A549 (cell line): ENCODE measurements at regions not wholly inside any gene's neighbourhood (a gene's known extent, or its start where the extent isn't known, plus 50 kb on each side); places are given as distances from the start of the nearest gene placed in this dataset.

ENCODE experiments used
- ATAC-seq, 2 experiments: fragments of 200-7000 bp in 1 of 2; fragments of >200 bp in 1 of 2; cut with Nextera tagmentation in 1 of 2; cut with Tn5 transposase in 1 of 2; 3 replicates each; pipeline versions ENCODE4 v1.8.0 to v1.9.1; 2018 to 2020; ENCODE audit warnings: mild to moderate bottlenecking in 1 of 2, moderate library complexity in 1 of 2
- CTCF ChIA-PET: fragments of 300-600 bp; sonication (Branson Sonifier 250); formaldehyde crosslinking; extraction: SDS; loops from one replicate; lab custom pipeline; 2021; ENCODE audit warnings: antibody characterized with exemption, inconsistent platforms; lab: Yijun Ruan, JAX
- POLR2A ChIA-PET: fragments of 350-600 bp; formaldehyde crosslinking; extraction: SDS; loops from one replicate; lab custom pipeline; 2021; ENCODE audit warnings: antibody characterized with exemption, inconsistent platforms; lab: Yijun Ruan, JAX
- DNase-seq, 2 experiments: peaks; one replicate each; pipeline versions ENCODE4 v3.0.0 to v3.0.0-alpha.2; 2011 to 2016; ENCODE audit warnings: low read depth in 1 of 2, low spot score in 1 of 2
- FAIRE-seq: peaks from 2 replicates; lab custom pipeline; 2011; peaks lifted over from hg19 to GRCh38; lab: Jason Lieb, UNC
- H3K27ac ChIP-seq, 2 experiments: fragments of >200 bp; sonication (Bioruptor Twin); formaldehyde crosslinking; 3 replicates each; pipeline ENCODE4 v1.5.1; 2016 to 2017
- H3K4me1 ChIP-seq: fragments of >200 bp; sonication (Bioruptor Twin); formaldehyde crosslinking; 3 replicates; pipeline ENCODE4 v1.6.1; 2016
- H3K4me2 ChIP-seq: fragments of >200 bp; sonication (Bioruptor Twin); formaldehyde crosslinking; 3 replicates; pipeline ENCODE4 v1.6.1; 2016
- H3K4me3 ChIP-seq: fragments of >200 bp; sonication (Bioruptor Twin); formaldehyde crosslinking; 3 replicates; pipeline ENCODE4 v1.5.1; 2016
- H3K9me3 ChIP-seq: fragments of >200 bp; sonication (Bioruptor Twin); formaldehyde crosslinking; 3 replicates; pipeline ENCODE4 v1.6.1; 2016
- CTCF ChIP-seq: fragments of >200 bp; sonication (Bioruptor Twin); formaldehyde crosslinking; IDR thresholded peaks from 3 replicates; pipeline ENCODE4 v1.5.1; 2016
- EP300 ChIP-seq, 2 experiments: fragments of >200 bp; sonication (Bioruptor Twin); formaldehyde crosslinking; IDR thresholded peaks; 2 replicates in 1 of 2; 3 replicates in 1 of 2; pipeline ENCODE4 v1.6.1; 2016 to 2017
- HES2 ChIP-seq: fragments of >200 bp; sonication (Bioruptor Twin); formaldehyde crosslinking; IDR thresholded peaks from 2 replicates; pipeline ENCODE4 v1.6.1; 2016
- HOXB5 ChIP-seq: fragments of 250-450 bp; sonication (Bioruptor Pico); IDR thresholded peaks from 2 replicates; pipeline ENCODE4 v1.5.0; 2020; ENCODE audit warnings: mild to moderate bottlenecking, moderate library complexity
- JUN ChIP-seq, 2 experiments: fragments of >200 bp; sonication (Bioruptor Twin); formaldehyde crosslinking; IDR thresholded peaks; 2 replicates in 1 of 2; 3 replicates in 1 of 2; pipeline ENCODE4 v1.6.1; 2016 to 2017
- KDM5A ChIP-seq: fragments of 200-600 bp; sonication (generic); IDR thresholded peaks from 2 replicates; pipeline ENCODE4 v1.6.1; 2016; ENCODE audit warnings: antibody characterized with exemption, mild to moderate bottlenecking
- MAFK ChIP-seq: fragments of 450-650 bp; IDR thresholded peaks from 2 replicates; pipeline ENCODE4 v1.6.1; 2014; ENCODE audit not compliant: partially characterized antibody
- NFE2L2 ChIP-seq: fragments of 150-350 bp; conservative IDR thresholded peaks from 2 replicates; pipeline ENCODE4 v1.6.1; 2014; ENCODE audit warnings: low read length
- REST ChIP-seq: fragments of 200-600 bp; sonication (generic); IDR thresholded peaks from 2 replicates; pipeline ENCODE4 v1.6.1; 2016; ENCODE audit warnings: antibody characterized with exemption, mild to moderate bottlenecking, moderate library complexity
- RNF2 ChIP-seq: fragments of 200-600 bp; sonication (generic); IDR thresholded peaks from 2 replicates; pipeline ENCODE4 v1.6.1; 2016; ENCODE audit warnings: low read depth, mild to moderate bottlenecking, antibody characterized with exemption, moderate library complexity, borderline replicate concordance
- TFCP2L1 ChIP-seq: fragments of 250-450 bp; sonication (Bioruptor Pico); IDR thresholded peaks from 2 replicates; pipeline ENCODE4 v1.5.0; 2021; ENCODE audit warnings: mild to moderate bottlenecking
- ZFP36 ChIP-seq: fragments of 450-650 bp; IDR thresholded peaks from 2 replicates; pipeline ENCODE4 v1.6.1; 2014; ENCODE audit warnings: borderline replicate concordance; ENCODE audit not compliant: partially characterized antibody
- WGBS: methylation state at CpG from one replicate; pipeline ENCODE4 v1.1.6; 2017; ENCODE audit errors: missing lambda C conversion rate; 5-methylcytosine and 5-hydroxymethylcytosine counted together
- TF ChIP-seq, protein P1 (sequence below): fragments of 250-450 bp; sonication (Bioruptor Pico); IDR thresholded peaks from 2 replicates; pipeline ENCODE4 v1.5.0; 2021; ENCODE audit warnings: mild to moderate bottlenecking, moderate library complexity, borderline replicate concordance
- TF ChIP-seq, protein P2 (sequence below): IDR thresholded peaks from 2 replicates; pipeline ENCODE4 v1.6.1; 2012

- TF ChIP-seq, protein P1, sequence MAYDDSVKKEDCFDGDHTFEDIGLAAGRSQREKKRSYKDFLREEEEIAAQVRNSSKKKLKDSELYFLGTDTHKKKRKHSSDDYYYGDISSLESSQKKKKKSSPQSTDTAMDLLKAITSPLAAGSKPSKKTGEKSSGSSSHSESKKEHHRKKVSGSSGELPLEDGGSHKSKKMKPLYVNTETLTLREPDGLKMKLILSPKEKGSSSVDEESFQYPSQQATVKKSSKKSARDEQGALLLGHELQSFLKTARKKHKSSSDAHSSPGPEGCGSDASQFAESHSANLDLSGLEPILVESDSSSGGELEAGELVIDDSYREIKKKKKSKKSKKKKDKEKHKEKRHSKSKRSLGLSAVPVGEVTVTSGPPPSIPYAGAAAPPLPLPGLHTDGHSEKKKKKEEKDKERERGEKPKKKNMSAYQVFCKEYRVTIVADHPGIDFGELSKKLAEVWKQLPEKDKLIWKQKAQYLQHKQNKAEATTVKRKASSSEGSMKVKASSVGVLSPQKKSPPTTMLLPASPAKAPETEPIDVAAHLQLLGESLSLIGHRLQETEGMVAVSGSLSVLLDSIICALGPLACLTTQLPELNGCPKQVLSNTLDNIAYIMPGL, result no peak
Measured at GRCh38 chr7:142553216-142553615, 196.1 kb upstream of the PRSS1 start (continued).

DNA sequence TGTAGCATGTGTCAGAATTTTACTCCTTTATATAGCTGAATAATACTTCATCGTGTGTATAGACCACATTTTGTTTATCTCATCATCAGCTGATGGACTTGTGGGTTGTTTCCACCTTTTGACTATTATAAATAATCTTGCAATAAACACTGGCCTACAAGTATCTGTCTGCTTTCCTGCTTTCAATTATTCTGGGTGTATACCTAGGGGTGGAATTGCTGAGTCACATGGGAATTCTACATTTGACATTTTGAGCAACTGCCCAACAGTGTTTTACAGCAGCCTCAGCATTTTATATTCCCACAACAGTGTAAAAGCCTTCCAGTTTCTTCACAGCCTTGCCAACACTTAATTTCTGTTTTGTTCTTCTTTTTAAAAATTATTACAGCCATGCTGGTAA lies 200.3 kb upstream of the PRSS1 start:
- POLR2A ChIA-PET, result no interaction called here
- Histone ChIP-seq H3K27ac (0 out of 6 replicates have a peak overlapping the region, but pooled peaks of 1 of the 2 experiments have one; percentile 3), H3K4me3 (no peak overlapping the region), H3K4me2 (no peak overlapping the region), H3K4me1 (no peaks in the 10 kb centered on the region)
- FAIRE-seq, result no peak
- 53% methylated on average over 1 of the region's 1 CpG for WGBS
- DNase-seq, result no peak
- TF ChIP-seq, protein P1, result no peak
- TF ChIP-seq REST (no peak), JUN (IDR thresholded peaks at IDR 0.05) (no peak), RNF2 (no peak), MAFK (peak; percentile 81), NFE2L2 (0 out of 2 replicates have a peak, but pooled peaks have one; percentile 11), TFCP2L1 (no peak)
- TF ChIP-seq, protein P2, sequence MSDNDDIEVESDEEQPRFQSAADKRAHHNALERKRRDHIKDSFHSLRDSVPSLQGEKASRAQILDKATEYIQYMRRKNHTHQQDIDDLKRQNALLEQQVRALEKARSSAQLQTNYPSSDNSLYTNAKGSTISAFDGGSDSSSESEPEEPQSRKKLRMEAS, result no peak
- TF ChIP-seq, all 56 proteins: peak for 2
- no peak for ATAC-seq
- H3K9me3 ChIP-seq, result no peaks in the 10 kb centered on the region
- CTCF ChIA-PET, result interaction anchor here (1.1 to 6.1 kb wide), 2 partner anchors 14 to 39 kb away, joined by 3 to 39 read pairs; no protein-coding TSS in a partner anchor

DNA sequence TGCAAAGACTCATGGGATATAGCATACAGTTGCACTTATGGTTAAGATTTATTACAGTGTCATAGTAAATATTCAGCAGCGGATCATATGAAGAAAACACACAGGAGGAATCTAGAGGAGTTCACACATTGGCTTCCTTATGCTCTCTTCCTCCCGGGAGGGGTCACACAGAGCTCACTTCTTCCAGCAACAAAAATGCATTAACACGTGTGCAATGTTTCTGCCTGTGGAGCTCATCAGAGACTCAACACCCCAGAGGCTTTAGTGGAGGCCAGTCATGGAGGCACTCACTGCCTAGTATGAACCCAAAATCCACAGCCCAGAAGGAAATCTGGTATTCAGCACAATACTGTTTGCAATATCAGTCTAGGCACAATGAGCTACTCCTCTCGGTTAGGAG lies 202.8 kb upstream of the PRSS1 start:
- Histone ChIP-seq H3K27ac (no peak overlapping the region), H3K4me3 (no peak overlapping the region), H3K4me2 (no peak overlapping the region), H3K9me3 (no peaks in the 10 kb centered on the region), H3K4me1 (no peaks in the 10 kb centered on the region)
- FAIRE-seq, result no peak
- ChIA-PET CTCF (interaction anchor here (0.6 to 6.1 kb wide), 10 partner anchors 9 to 669 kb away, joined by 3 to 39 read pairs (median 3); no protein-coding TSS in a partner anchor), POLR2A (no interaction called here)
- 75% methylated on average over 4 of the region's 4 CpGs for WGBS
- DNase-seq, result no peak
- TF ChIP-seq JUN (IDR thresholded peaks at IDR 0.05), result no peak
- no peak for TF ChIP-seq KDM5A
- TF ChIP-seq, all 56 proteins: peak for 0
- no peak for ATAC-seq

- DNase-seq, result no peak
- H3K27ac ChIP-seq, result no peak overlapping the region
- H3K9me3 ChIP-seq, result no peaks in the 10 kb centered on the region
- peaks cover 12% of the 10 kb centered on the region; the same call in 2 of the 3 replicates for H3K4me1 ChIP-seq
- POLR2A ChIA-PET, result no interaction called here
- CTCF ChIA-PET, result interaction anchor here (1.2 to 1.3 kb wide), 3 partner anchors 8 to 89 kb away, joined by 3 to 6 read pairs (median 6); no protein-coding TSS in a partner anchor
- no peak overlapping the region for H3K4me2 ChIP-seq
- FAIRE-seq, result no peak
- H3K4me3 ChIP-seq, result no peak overlapping the region
- no peak for TF ChIP-seq EP300 (IDR thresholded peaks at IDR 0.05)
- TF ChIP-seq HES2, result no peak
- TF ChIP-seq ZFP36, result no peak
- no peak for TF ChIP-seq HOXB5 (CRISPR knock-in tag)
- no peak for TF ChIP-seq CTCF
- WGBS, result 58% methylated on average over 2 of the region's 2 CpGs
- no peak for ATAC-seq
Measured at GRCh38 chr7:142542942-142543341, 206.3 kb upstream of the PRSS1 start.
